HG03571 (cell line): ENCODE measurements at regions not wholly inside any gene's neighbourhood (a gene's known extent, or its start where the extent isn't known, plus 50 kb on each side); places are given as distances from the start of the nearest gene placed in this dataset.
"Not testable (repeated sequence)": the region's sequence is repeated elsewhere in the genome, so short reads cannot be mapped to it uniquely, and the experiment has no call there.

Experiments used
- ATAC-seq: cut with Tn5 transposase; IDR thresholded peaks from one replicate; pipeline ENCODE4 v1.9.1; 2021; ENCODE audit not compliant: unreplicated experiment

- ATAC-seq: no peak
Measured at GRCh38 chr4:18241727-18242126, 220.2 kb upstream of the LCORL start.

- ATAC-seq: no peak
Measured at GRCh38 chr4:18234108-18234507, 212.6 kb upstream of the LCORL start.

- no peak for ATAC-seq
Measured at GRCh38 chr4:18231726-18232125, 210.2 kb upstream of the LCORL start.

GRCh38 chr4:18227880-18228279, 206.3 kb upstream of the LCORL start:
- no peak for ATAC-seq

GRCh38 chr4:18214411-18215055, 193.0 kb upstream of the LCORL start:
- no peak for ATAC-seq

GRCh38 chr4:18213576-18214198, 192.1 kb upstream of the LCORL start:
- ATAC-seq: peak; percentile 35

GRCh38 chr4:18209448-18209847, 187.9 kb upstream of the LCORL start:
- peak; percentile 54 for ATAC-seq

- no peak for ATAC-seq
Measured at GRCh38 chr4:18203966-18204365, 182.4 kb upstream of the LCORL start.

- no peak for ATAC-seq
Measured at GRCh38 chr4:18202486-18202885, 180.9 kb upstream of the LCORL start.

- no peak for ATAC-seq
Measured at GRCh38 chr4:18201885-18202284, 180.3 kb upstream of the LCORL start.

- no peak for ATAC-seq
Measured at GRCh38 chr4:18198653-18199052, 177.1 kb upstream of the LCORL start.

GRCh38 chr4:18197467-18197866, 175.9 kb upstream of the LCORL start:
- ATAC-seq: no peak

GRCh38 chr4:18194278-18194677, 172.7 kb upstream of the LCORL start:
- ATAC-seq: no peak

GRCh38 chr4:18192901-18193300, 171.3 kb upstream of the LCORL start:
- ATAC-seq: no peak

GRCh38 chr4:18185491-18185890, 163.9 kb upstream of the LCORL start:
- ATAC-seq: no peak

GRCh38 chr4:18180892-18181291, 159.3 kb upstream of the LCORL start:
- no peak for ATAC-seq

GRCh38 chr4:18180122-18180521, 158.6 kb upstream of the LCORL start:
- ATAC-seq: no peak

GRCh38 chr4:18171896-18172295, 150.3 kb upstream of the LCORL start:
- ATAC-seq: no peak

- no peak for ATAC-seq
Measured at GRCh38 chr4:18167831-18168230, 146.3 kb upstream of the LCORL start.

- ATAC-seq: no peak
Measured at GRCh38 chr4:18166925-18167324, 145.4 kb upstream of the LCORL start.

- no peak for ATAC-seq
Measured at GRCh38 chr4:18162453-18162852, 140.9 kb upstream of the LCORL start.

- ATAC-seq: not testable (repeated sequence)
Measured at GRCh38 chr4:18159117-18159912, 137.8 kb upstream of the LCORL start.
